Fibroblast of pulmonary artery (primary cell): ENCODE measurements at regions not wholly inside any gene's neighbourhood (a gene's known extent, or its start where the extent isn't known, plus 50 kb on each side); places are given as distances from the start of the nearest gene placed in this dataset.

Source experiments
- DNase-seq: peaks from one replicate; pipeline ENCODE4 v3.0.0-alpha.2; 2010; ENCODE audit warnings: low read depth
- H3K4me3 ChIP-seq: replicated peaks from 2 replicates; pipeline ENCODE4 v1.5.1; 2011; ENCODE audit warnings: low read depth, mild to moderate bottlenecking, control low read depth, low read length, moderate library complexity
- CTCF ChIP-seq: IDR thresholded peaks from 2 replicates; pipeline ENCODE4 v1.5.1; 2011; ENCODE audit warnings: mild to moderate bottlenecking, control low read depth, low read length, inconsistent platforms; ENCODE audit errors: missing control alignments

- no peak for DNase-seq
- no peak overlapping the region for H3K4me3 ChIP-seq
- TF ChIP-seq CTCF = no peak
These were observed 77.6 kb upstream of the FUT8 start for GRCh38 chr14:65334765-65335410.

GRCh38 chr14:65335411-65335947, 77.1 kb upstream of the FUT8 start:
- no peak overlapping the region for H3K4me3 ChIP-seq
- TF ChIP-seq CTCF = no peak
- no peak for DNase-seq

- no peak overlapping the region for H3K4me3 ChIP-seq
- TF ChIP-seq CTCF = no peak
- peak; percentile 53 for DNase-seq
These were observed 76.3 kb upstream of the FUT8 start for GRCh38 chr14:65336191-65336591.

- H3K4me3 ChIP-seq = no peak overlapping the region
- TF ChIP-seq CTCF = no peak
- DNase-seq = peak; percentile 13
These were observed 72.7 kb upstream of the FUT8 start for GRCh38 chr14:65339866-65340265.

- no peak for DNase-seq
- H3K4me3 ChIP-seq = no peak overlapping the region
- TF ChIP-seq CTCF = no peak
These were observed 68.5 kb upstream of the FUT8 start for GRCh38 chr14:65344011-65344410.

GRCh38 chr14:65345266-65345665, 67.3 kb upstream of the FUT8 start:
- TF ChIP-seq CTCF = no peak
- no peak overlapping the region for H3K4me3 ChIP-seq
- no peak for DNase-seq

- DNase-seq = no peak
- TF ChIP-seq CTCF = no peak
- no peak overlapping the region for H3K4me3 ChIP-seq
These were observed 66.1 kb upstream of the FUT8 start for GRCh38 chr14:65346474-65346873.
